Dermis blood vessel endothelial cell (primary cell): ENCODE measurements at regions not wholly inside any gene's neighbourhood (a gene's known extent, or its start where the extent isn't known, plus 50 kb on each side); places are given as distances from the start of the nearest gene placed in this dataset.
"Not testable (repeated sequence)": the region's sequence is repeated elsewhere in the genome, so short reads cannot be mapped to it uniquely, and the experiment has no call there.

Experiments
- DNase-seq: peaks from one replicate; pipeline ENCODE4 v3.0.0; 2010

GRCh38 chr18:35770376-35771014 lies 189.0 kb downstream of the GALNT1 start:
- peak; percentile 40 for DNase-seq

DNA sequence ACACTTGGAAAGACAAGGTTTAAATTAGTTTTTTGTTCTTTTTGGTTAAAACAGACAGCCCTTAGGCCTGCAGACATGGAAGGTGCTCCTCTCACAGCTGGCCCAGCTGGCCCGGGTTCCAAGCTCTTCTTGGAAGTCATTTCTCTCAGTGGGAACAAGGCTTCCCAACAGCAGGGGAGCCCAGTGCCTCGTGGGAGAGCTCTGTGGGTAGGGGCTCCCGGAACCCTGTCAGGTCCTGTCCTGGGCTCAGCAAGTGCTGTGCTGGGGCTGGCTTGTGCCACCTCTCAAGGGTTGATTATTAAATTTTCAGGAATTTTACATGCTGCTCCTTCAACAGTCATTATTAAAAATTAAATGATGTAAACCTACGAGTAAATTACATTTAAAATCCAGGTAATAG lies 189.6 kb downstream of the GALNT1 start:
- DNase-seq: no peak

DNA sequence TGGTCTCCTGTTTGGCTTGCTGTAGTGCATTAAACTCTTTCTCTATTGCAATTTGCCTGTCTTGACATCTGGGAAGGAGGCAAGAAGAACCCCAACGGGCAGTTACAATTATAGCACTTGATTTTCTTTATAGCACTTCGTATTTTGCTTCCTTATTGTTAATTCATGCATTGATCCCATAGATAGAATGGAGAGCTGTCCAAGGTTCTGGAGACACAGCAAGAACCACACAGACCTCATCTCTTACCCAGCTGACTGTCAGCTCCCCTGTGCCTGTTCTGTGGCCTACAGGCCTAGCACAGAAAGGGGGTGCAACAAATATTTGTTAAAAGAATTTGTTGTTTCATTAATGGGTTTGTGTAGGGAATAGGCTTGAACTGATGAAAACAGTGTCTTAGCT lies 194.3 kb downstream of the GALNT1 start:
- peak; percentile 42 for DNase-seq

GRCh38 chr18:35776473-35776872 lies 194.9 kb downstream of the GALNT1 start:
- DNase-seq: no peak

- DNase-seq: no peak
Observed at GRCh38 chr18:35777039-35777438, 195.4 kb upstream of the RMP24 start.

DNA sequence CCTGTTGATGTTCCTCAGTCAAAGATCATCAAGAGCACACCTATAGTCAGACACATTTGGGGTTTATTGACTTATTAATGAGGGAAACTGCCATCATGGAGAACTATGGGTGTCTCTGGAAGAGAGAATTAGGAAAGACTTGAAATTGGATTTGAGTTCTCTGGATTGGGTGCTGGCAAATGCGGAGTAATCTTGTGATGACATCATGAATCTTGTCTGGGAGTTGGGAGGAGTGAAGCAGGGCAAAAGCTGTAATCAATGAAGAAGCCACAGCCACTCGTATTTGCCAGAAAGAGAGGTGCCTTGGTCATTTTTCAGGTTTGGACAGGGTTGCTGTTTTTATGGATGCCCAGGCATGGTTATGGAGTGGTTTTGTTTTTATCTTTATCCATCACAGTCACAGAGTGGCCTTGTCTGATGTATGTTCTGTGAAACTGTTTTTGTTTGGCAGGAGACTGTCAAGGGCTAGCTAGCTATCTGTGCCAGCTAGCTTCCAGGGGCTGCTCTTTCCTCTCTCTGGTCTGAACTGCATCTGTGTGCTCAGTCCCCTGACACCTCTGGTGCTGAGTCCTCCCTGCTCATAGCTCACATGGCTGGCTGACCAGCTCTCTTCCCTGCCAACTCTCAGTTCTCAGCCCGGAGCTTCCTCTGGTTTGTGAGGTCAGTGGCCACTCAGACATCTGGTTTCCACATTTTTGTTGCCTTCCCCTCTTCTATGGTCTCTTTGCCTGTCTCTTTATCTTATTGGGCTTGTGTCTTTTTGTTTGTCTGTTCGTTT lies 193.4 kb upstream of the RMP24 start:
- DNase-seq: no peak

GRCh38 chr18:35780937-35781336 lies 191.5 kb upstream of the RMP24 start:
- no peak for DNase-seq

GRCh38 chr18:35782926-35783325 lies 189.6 kb upstream of the RMP24 start:
- no peak for DNase-seq

- DNase-seq: no peak
Observed at GRCh38 chr18:35786365-35787042, 186.0 kb upstream of the RMP24 start.

DNA sequence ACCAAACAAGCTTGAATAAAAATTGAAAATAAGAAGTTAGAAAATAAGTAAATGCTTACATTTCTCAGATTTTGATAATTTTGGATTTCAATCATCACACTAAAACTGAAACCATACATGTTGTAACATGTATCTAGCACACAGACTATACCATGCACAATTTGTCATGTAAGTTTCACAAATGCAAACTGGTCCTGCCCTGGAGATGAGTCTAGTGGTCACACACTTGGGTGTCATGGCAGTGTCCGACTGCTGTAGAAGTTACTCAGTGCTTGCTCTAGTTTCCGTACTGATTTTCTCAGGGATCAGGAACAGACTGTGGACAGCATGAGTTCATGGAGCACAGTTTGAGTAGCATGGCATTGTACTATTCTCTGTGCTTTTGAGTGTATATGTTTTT lies 182.9 kb upstream of the RMP24 start:
- DNase-seq: no peak

- DNase-seq: no peak
Observed at GRCh38 chr18:35797948-35798347, 174.5 kb upstream of the RMP24 start.

DNA sequence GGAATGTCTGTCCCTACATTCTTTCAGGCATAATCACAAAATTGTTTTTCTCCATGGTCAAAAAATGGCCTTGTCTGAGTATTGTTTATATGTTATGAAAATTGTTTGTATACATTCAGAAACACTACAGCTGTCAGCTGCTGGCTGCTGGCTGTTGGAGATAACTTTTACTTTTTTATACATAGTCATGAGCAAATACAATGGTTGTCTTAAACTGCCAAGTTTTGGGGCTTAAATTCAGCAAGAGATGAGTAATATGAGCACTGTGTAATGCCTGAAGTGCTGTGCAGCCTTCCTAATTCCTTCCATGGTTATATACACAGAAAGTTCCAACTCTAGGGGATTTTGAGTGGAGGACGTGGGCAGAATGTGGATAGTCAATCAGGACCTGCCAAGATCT lies 168.9 kb upstream of the RMP24 start:
- no peak for DNase-seq

- no peak for DNase-seq
Observed at GRCh38 chr18:35804377-35804776, 168.1 kb upstream of the RMP24 start.

- DNase-seq: no peak
Observed at GRCh38 chr18:35807811-35808335, 164.6 kb upstream of the RMP24 start.

GRCh38 chr18:35808796-35809195 lies 163.7 kb upstream of the RMP24 start:
- no peak for DNase-seq

DNA sequence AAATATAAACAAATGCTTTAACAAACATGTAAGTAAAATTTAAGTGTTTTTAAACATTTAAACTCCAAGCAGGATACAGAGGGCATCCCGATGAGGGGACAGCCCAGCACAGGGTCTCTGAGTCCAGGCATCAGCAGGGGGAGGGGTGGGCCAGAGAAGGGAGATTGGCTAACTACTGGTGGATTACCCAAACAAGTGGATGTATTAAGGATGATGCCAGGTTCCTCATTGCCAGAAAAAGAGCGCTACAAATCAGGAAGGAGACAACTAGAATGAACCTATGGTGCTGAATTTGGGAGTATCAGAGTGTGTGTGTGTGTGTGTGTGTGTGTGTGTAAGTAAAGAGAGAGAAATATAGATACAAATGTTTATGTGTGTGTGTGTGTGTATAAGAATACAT lies 162.0 kb upstream of the RMP24 start:
- DNase-seq: no peak

- DNase-seq: peak; percentile 40
Observed at GRCh38 chr18:35811896-35812295, 160.6 kb upstream of the RMP24 start.

DNA sequence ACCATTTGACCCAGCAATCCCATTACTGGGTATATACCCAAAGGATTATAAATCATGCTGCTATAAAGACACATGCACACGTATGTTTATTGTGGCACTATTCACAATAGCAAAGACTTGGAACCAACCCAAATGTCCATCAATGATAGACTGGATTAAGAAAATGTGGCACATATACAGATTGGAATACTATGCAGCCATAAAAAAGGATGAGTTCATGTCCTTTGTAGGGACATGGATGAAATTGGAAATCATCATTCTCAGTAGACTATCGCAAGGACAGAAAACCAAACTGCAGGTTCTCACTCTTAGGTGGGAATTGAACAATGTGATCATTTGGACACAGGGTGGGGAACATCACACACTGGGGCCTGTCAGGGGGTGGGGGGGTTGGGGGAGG lies 157.5 kb upstream of the RMP24 start:
- not testable (repeated sequence) for DNase-seq

DNA sequence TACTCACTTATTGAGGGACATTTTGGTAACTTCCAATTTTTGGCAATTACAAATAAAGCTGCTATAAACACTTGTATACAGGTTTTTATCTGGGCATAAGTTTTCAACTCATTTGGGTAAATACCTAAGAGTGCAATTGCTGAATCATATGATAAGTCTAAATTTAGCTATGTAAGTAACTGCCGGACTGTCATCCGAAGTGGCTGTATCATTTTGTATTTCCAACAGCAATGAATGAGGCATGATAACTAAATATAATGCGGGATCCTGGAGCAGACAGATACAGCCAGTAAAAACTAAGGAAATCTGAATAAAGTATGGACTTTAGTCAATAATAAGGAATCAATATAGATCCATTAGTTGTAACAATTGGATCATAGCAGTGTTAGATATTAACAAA lies 156.5 kb upstream of the RMP24 start:
- DNase-seq: no peak

GRCh38 chr18:35817604-35818352 lies 154.7 kb upstream of the RMP24 start:
- no peak for DNase-seq

DNA sequence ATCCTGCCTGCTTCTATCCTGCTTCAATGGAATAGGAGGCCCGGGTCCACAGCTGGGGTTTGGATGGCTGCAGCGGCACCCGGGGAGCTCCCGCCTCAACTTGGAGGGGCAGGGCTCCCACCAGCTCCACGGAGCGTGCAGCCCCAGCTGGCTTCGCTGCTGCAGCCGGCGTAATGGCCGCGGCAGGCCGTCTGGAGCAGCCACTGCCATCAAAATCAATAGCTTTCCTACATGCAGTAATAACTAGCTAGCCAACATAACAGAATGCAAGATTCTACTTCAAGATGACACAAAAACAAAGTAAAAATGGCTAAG lies 154.2 kb upstream of the RMP24 start:
- no peak for DNase-seq

DNA sequence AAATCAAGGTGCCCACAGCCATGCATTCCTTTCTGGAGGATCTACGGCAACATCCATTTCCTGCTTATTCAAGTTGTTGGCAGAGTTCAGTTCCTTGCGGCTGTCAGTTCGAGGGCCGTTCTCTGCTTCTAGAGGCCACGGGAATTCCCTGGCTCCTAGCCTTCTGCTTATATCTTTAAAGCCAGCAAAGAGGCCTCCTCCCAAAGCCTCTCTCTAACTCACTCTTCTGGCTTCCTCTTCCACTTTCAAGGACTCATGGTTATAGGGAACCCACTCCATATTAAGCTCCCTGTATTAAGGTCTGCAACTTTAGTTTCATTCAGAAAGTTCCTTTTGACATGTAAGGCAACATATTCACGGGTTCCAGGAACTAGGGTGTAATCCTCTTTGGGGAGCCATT lies 150.1 kb upstream of the RMP24 start:
- no peak for DNase-seq

DNA sequence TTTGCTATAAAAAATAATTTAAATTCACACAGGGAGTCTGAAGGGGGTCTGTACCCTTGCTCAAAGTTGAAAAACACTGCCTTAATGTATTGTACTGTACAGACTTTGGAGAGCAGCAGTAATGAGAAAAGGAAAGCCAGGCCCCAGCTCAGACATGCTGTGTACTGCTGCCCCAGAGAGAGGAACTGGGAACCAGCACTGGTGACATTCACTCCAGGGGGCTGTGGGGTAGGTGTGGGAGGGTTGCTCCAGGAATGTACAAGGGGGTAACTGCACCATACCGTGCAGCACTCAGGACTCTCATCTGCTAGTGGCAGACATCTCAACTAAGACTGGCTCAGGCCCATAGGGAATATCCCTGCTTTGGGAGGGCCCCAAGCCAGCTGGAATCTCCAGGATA lies 146.0 kb upstream of the RMP24 start:
- DNase-seq: no peak
